ENCODE measurements at regions not wholly inside any gene's neighbourhood (a gene's known extent, or its start where the extent isn't known, plus 50 kb on each side); places are given as distances from the start of the nearest gene placed in this dataset.
"Not testable (repeated sequence)": the region's sequence is repeated elsewhere in the genome, so short reads cannot be mapped to it uniquely, and the experiment has no call there.

- DNase-seq (ENCODE audit: low read depth in 2 of 2) = not testable (repeated sequence)
These were observed 62.5 kb upstream of the SEC22B start for GRCh38 chr1:120238867-120239266.

GRCh38 chr1:120233661-120234018 lies 57.3 kb upstream of the SEC22B start:
- not testable (repeated sequence) for DNase-seq (ENCODE audit: low read depth in 2 of 2)

GRCh38 chr1:120232834-120233660 lies 56.7 kb upstream of the SEC22B start:
- DNase-seq (ENCODE audit: low read depth in 2 of 2) = not testable (repeated sequence)

- DNase-seq (ENCODE audit: low read depth in 2 of 2) = not testable (repeated sequence)
These were observed 53.5 kb upstream of the SEC22B start for GRCh38 chr1:120229835-120230234.

All from stimulated activated CD8-positive, alpha-beta memory T cell treated with anti-CD3 and anti-CD28 coated beads, Interleukin-7, amount 100 ng/mL, for 1 hour (primary cell).